ENCODE measurements at regions not wholly inside any gene's neighbourhood (a gene's known extent, or its start where the extent isn't known, plus 50 kb on each side); places are given as distances from the start of the nearest gene placed in this dataset.

GRCh38 chrX:94252211-94252610 lies 578.2 kb downstream of the FAM133A start:
- TF ChIP-seq POLR2A (IDR thresholded peaks at IDR 0.05; ENCODE audit: low read length) (no peak), GATA1 (IDR thresholded peaks at IDR 0.05; ENCODE audit: low read depth, low read length) (no peak)

Data from erythroblast (primary cell).